Fibroblast of the conjunctiva (primary cell): ENCODE measurements at regions not wholly inside any gene's neighbourhood (a gene's known extent, or its start where the extent isn't known, plus 50 kb on each side); places are given as distances from the start of the nearest gene placed in this dataset.
"Not testable (repeated sequence)": the region's sequence is repeated elsewhere in the genome, so short reads cannot be mapped to it uniquely, and the experiment has no call there.

Experiments
- DNase-seq: peaks from one replicate; pipeline ENCODE4 v3.0.0-alpha.2; 2010; ENCODE audit warnings: low read depth

GRCh38 chr10:22158426-22158825 is 59.4 kb downstream of the EBLN1 start:
- no peak for DNase-seq

GRCh38 chr10:22156750-22157149 is 61.1 kb downstream of the EBLN1 start:
- no peak for DNase-seq

GRCh38 chr10:22152403-22152802 is 65.4 kb downstream of the EBLN1 start:
- DNase-seq, result no peak

GRCh38 chr10:22150842-22151241 is 67.0 kb downstream of the EBLN1 start:
- no peak for DNase-seq

GRCh38 chr10:22148961-22149360 is 68.9 kb downstream of the EBLN1 start:
- no peak for DNase-seq

GRCh38 chr10:22145873-22146272 is 71.9 kb downstream of the EBLN1 start:
- not testable (repeated sequence) for DNase-seq

GRCh38 chr10:22137542-22137941 is 80.3 kb downstream of the EBLN1 start:
- DNase-seq, result no peak

GRCh38 chr10:22135591-22135990 is 82.2 kb downstream of the EBLN1 start:
- no peak for DNase-seq

GRCh38 chr10:22133749-22134624 is 83.8 kb downstream of the EBLN1 start:
- DNase-seq, result no peak

GRCh38 chr10:22130824-22131223 is 87.0 kb downstream of the EBLN1 start:
- not testable (repeated sequence) for DNase-seq

GRCh38 chr10:22129612-22130011 is 88.2 kb downstream of the EBLN1 start:
- DNase-seq, result not testable (repeated sequence)

- DNase-seq, result not testable (repeated sequence)
Measured at GRCh38 chr10:22121181-22121580, 96.6 kb downstream of the EBLN1 start.

- DNase-seq, result not testable (repeated sequence)
Measured at GRCh38 chr10:22120072-22120471, 97.7 kb downstream of the EBLN1 start.

GRCh38 chr10:22119575-22119974 is 98.2 kb downstream of the EBLN1 start:
- DNase-seq, result not testable (repeated sequence)

GRCh38 chr10:22111705-22112104 is 106.1 kb downstream of the EBLN1 start:
- DNase-seq, result no peak

- DNase-seq, result no peak
Measured at GRCh38 chr10:22111260-22111659, 106.6 kb downstream of the EBLN1 start.

- no peak for DNase-seq
Measured at GRCh38 chr10:22110761-22111160, 107.1 kb downstream of the EBLN1 start.

- no peak for DNase-seq
Measured at GRCh38 chr10:22105270-22105669, 101.7 kb upstream of the DNAJC1 start.

- no peak for DNase-seq
Measured at GRCh38 chr10:22103701-22104470, 100.4 kb upstream of the DNAJC1 start.

GRCh38 chr10:22097696-22098095 is 94.2 kb upstream of the DNAJC1 start:
- no peak for DNase-seq

- DNase-seq, result not testable (repeated sequence)
Measured at GRCh38 chr10:22091260-22091659, 87.7 kb upstream of the DNAJC1 start.

- no peak for DNase-seq
Measured at GRCh38 chr10:22087402-22087738, 83.8 kb upstream of the DNAJC1 start.

- DNase-seq, result peak; percentile 76
Measured at GRCh38 chr10:22086730-22087401, 83.3 kb upstream of the DNAJC1 start.
